ENCODE measurements at regions not wholly inside any gene's neighbourhood (a gene's known extent, or its start where the extent isn't known, plus 50 kb on each side); places are given as distances from the start of the nearest gene placed in this dataset.

DNA sequence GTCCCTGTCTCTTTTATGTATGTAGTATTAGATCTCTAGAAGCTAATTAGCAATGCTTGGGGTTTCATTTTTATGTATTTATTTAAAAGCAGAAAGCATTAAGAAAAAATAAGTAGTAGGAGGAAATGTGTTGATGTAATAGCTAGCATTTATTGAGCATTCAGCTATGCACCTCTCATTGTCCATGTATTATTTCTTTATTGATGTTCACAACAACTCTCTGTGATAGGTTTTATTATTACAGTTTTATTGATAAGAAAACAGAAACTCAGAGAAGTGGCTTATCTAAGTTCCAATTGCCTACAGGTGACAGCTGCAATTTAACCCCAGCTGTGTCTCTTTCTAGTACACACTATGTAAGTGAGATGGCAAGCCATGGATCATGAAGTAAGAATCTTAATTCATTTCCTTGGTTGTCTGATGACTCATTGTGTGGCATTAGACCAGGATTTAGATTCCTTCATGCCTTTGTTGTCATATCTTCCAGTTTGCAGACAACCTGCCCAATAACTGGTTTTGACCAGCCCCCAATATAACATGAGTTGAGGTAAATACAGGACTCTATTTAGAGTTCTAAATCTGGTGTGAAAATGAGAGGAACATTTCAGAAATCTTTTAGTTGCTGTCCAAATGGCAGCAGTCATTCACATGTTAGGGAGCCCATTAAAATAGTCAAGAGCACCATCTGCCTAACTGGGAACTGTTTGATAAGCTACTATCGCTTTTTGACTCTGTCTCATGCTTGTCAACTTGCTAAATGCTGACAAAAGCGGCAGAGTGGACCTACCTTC is 170.8 kb upstream of the PHACTR1 start:
- TF ChIP-seq CTCF (IDR thresholded peaks at IDR 0.05 in 8 of 11, conservative IDR thresholded peaks at IDR 0.05 in 3 of 11) (no peak), POLR2AphosphoS5 (IDR thresholded peaks at IDR 0.05) (no peak), POLR2A (IDR thresholded peaks at IDR 0.05) (no peak)

Measured in spleen (tissue), 7 donors.